Testis (tissue), 2 donors: ENCODE measurements at regions not wholly inside any gene's neighbourhood (a gene's known extent, or its start where the extent isn't known, plus 50 kb on each side); places are given as distances from the start of the nearest gene placed in this dataset.

Experiments
- POLR2A ChIP-seq: fragments of 450-650 bp; IDR thresholded peaks from one replicate; pipeline ENCODE4 v1.6.1; 2017; ENCODE audit warnings: antibody characterized with exemption, mild to moderate bottlenecking, moderate library complexity
- TF ChIP-seq, protein P1 (sequence below), 3 experiments: fragments of 450-650 bp in 2 of 3; fragments of 200-600 bp in 1 of 3; sonication (generic) in 1 of 3; IDR thresholded peaks; one replicate each; pipeline ENCODE4 v1.5.1; 2016 to 2019; ENCODE audit warnings: antibody characterized with exemption in 3 of 3, mild to moderate bottlenecking in 2 of 3, moderate library complexity in 1 of 3

DNA sequence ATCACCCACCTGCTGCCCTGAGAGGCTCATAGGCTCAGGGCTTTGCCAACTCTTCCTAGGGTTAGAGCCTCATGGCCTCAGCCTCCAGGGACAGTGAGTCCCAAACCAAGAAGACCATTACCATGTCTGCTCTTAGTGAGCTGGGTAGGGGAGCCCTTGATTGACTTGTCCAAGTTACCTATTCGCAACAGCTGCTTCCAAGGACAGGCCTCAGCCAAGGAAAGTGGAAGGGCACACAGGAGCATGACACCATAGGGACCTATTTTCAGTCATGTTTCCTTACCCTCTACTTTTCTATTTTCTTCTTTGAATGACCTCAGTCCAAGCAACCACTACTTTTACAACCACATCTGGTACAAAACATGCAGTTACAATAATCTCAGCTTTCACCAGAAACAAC is 81.6 kb downstream of the LBH start:
- TF ChIP-seq, protein P1, sequence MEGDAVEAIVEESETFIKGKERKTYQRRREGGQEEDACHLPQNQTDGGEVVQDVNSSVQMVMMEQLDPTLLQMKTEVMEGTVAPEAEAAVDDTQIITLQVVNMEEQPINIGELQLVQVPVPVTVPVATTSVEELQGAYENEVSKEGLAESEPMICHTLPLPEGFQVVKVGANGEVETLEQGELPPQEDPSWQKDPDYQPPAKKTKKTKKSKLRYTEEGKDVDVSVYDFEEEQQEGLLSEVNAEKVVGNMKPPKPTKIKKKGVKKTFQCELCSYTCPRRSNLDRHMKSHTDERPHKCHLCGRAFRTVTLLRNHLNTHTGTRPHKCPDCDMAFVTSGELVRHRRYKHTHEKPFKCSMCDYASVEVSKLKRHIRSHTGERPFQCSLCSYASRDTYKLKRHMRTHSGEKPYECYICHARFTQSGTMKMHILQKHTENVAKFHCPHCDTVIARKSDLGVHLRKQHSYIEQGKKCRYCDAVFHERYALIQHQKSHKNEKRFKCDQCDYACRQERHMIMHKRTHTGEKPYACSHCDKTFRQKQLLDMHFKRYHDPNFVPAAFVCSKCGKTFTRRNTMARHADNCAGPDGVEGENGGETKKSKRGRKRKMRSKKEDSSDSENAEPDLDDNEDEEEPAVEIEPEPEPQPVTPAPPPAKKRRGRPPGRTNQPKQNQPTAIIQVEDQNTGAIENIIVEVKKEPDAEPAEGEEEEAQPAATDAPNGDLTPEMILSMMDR (IDR thresholded peaks at IDR 0.05) = no peak
- TF ChIP-seq POLR2A = no peak
